ENCODE measurements at regions not wholly inside any gene's neighbourhood (a gene's known extent, or its start where the extent isn't known, plus 50 kb on each side); places are given as distances from the start of the nearest gene placed in this dataset.

DNA sequence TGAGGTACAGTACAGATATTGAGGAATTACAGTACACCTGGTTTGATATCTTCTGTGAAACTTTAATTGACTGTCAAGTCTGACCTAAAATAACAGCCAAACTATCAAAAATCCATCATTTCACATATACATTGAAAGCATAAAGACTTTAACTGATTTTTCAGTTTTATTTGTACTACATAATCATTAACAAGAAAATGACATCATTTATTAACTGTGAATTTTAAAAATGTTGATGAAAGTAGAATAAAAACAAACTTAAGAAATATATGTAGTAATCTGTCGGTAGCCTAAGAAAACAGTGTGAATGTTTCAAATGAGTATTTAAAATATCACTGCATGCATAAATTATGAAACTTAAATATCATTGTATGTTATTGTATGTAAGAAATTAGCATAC is 836.7 kb upstream of the GHITM start:
- no peak overlapping the region for H3K4me3 ChIP-seq (replicated peaks in 1 of 3; ENCODE audit: insufficient read depth in 1 of 3, low read depth in 1 of 3, low read length in 3 of 3)
- no peak overlapping the region for H2AFZ ChIP-seq (ENCODE audit: low read depth, low read length)
- BruUV-seq (replicated peaks), result no TSS peak
- no peak overlapping the region for H3K9ac ChIP-seq (replicated peaks; ENCODE audit: extremely low read depth, insufficient read depth, low read length)
- no peak for DNase-seq (ENCODE audit: low read depth, low spot score)
- H3K27ac ChIP-seq (ENCODE audit: insufficient read depth, low read depth, low read length), result no peak overlapping the region
- dilution Hi-C loops (cut with MboI; ENCODE audit: extremely low pct_ligation_motif_present, low sequenced_read_pairs) (no loop called here), intact Hi-C loops (cut with micrococcal nuclease) (no loop called here)
- no peak for FAIRE-seq
- no peaks in the 10 kb centered on the region for H3K27me3 ChIP-seq (ENCODE audit: control insufficient read depth in 2 of 2, insufficient read depth in 2 of 2, low read length in 2 of 2)
- no peaks in the 10 kb centered on the region for H4K20me1 ChIP-seq (replicated peaks; ENCODE audit: control insufficient read depth, extremely low read depth, insufficient read depth, low read length)
- H3K79me2 ChIP-seq (ENCODE audit: control insufficient read depth, insufficient read depth, low read length), result no peaks in the 10 kb centered on the region
- ChIA-PET CTCF (no interaction called here), POLR2A (no interaction called here)
- no peaks in the 10 kb centered on the region for H3K36me3 ChIP-seq (ENCODE audit: control insufficient read depth in 2 of 2, extremely low read depth in 1 of 2, insufficient read depth in 2 of 2, low read length in 2 of 2)
- H3K4me2 ChIP-seq (ENCODE audit: insufficient read depth, low read length), result no peak overlapping the region
- H3K4me1 ChIP-seq (ENCODE audit: control insufficient read depth, extremely low read depth, insufficient read depth, low read length), result no peaks in the 10 kb centered on the region
- H3K9me3 ChIP-seq (replicated peaks; ENCODE audit: control insufficient read depth, insufficient read depth, low read length), result no peaks in the 10 kb centered on the region
- H3K9me1 ChIP-seq (replicated peaks; ENCODE audit: control insufficient read depth, extremely low read depth, insufficient read depth, low read length), result no peaks in the 10 kb centered on the region
- TF ChIP-seq JUN (IDR thresholded peaks at IDR 0.05; ENCODE audit: borderline replicate concordance, insufficient read depth, insufficient read length, low read depth) (no peak), MYC (IDR thresholded peaks at IDR 0.05; ENCODE audit: low read depth, low read length) (no peak), GATA2 (IDR thresholded peaks at IDR 0.05; ENCODE audit: insufficient read depth, insufficient read length, low read depth, low read length) (no peak), POLR2A (IDR thresholded peaks at IDR 0.05; ENCODE audit: low read depth, low read length) (no peak), POLR2AphosphoS5 (IDR thresholded peaks at IDR 0.05; ENCODE audit: insufficient read depth, low read depth, low read length) (no peak), FOS (IDR thresholded peaks at IDR 0.05; ENCODE audit: borderline replicate concordance, insufficient read depth, low read length) (no peak), EZH2 (IDR thresholded peaks at IDR 0.05; ENCODE audit: borderline replicate concordance, low read depth, low read length, severe bottlenecking) (no peak)
- TF ChIP-seq, protein P1, sequence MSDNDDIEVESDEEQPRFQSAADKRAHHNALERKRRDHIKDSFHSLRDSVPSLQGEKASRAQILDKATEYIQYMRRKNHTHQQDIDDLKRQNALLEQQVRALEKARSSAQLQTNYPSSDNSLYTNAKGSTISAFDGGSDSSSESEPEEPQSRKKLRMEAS (IDR thresholded peaks at IDR 0.05; ENCODE audit: insufficient read depth, insufficient read length), result no peak
- TF ChIP-seq, protein P2, sequence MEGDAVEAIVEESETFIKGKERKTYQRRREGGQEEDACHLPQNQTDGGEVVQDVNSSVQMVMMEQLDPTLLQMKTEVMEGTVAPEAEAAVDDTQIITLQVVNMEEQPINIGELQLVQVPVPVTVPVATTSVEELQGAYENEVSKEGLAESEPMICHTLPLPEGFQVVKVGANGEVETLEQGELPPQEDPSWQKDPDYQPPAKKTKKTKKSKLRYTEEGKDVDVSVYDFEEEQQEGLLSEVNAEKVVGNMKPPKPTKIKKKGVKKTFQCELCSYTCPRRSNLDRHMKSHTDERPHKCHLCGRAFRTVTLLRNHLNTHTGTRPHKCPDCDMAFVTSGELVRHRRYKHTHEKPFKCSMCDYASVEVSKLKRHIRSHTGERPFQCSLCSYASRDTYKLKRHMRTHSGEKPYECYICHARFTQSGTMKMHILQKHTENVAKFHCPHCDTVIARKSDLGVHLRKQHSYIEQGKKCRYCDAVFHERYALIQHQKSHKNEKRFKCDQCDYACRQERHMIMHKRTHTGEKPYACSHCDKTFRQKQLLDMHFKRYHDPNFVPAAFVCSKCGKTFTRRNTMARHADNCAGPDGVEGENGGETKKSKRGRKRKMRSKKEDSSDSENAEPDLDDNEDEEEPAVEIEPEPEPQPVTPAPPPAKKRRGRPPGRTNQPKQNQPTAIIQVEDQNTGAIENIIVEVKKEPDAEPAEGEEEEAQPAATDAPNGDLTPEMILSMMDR (IDR thresholded peaks at IDR 0.05; ENCODE audit: extremely low read depth in 1 of 2, insufficient read depth in 1 of 2, low read depth in 1 of 2, low read length in 2 of 2), result no peak

Measured in endothelial cell of umbilical vein (primary cell).